HEK293 (cell line): ENCODE measurements at regions not wholly inside any gene's neighbourhood (a gene's known extent, or its start where the extent isn't known, plus 50 kb on each side); places are given as distances from the start of the nearest gene placed in this dataset.
"Not testable (repeated sequence)": the region's sequence is repeated elsewhere in the genome, so short reads cannot be mapped to it uniquely, and the experiment has no call there.

Experiments
- ZFP3 ChIP-seq: fragments of 450-650 bp; formaldehyde crosslinking; IDR thresholded peaks from 2 replicates; pipeline ENCODE4 v1.5.1; 2016; ENCODE audit warnings: low read depth, missing biosample characterization, missing genetic modification characterization
- ZNF704 ChIP-seq: fragments of 450-650 bp; formaldehyde crosslinking; IDR thresholded peaks from 2 replicates; pipeline ENCODE4 v1.5.1; 2016; ENCODE audit warnings: missing biosample characterization, missing genetic modification characterization

GRCh38 chr20:57110121-57111027 lies 156.1 kb downstream of the BMP7 start:
- not testable (repeated sequence) for TF ChIP-seq ZFP3 (tag by site-specific recombination); ZNF704
